Mesodermal cell (in vitro differentiated cells): ENCODE measurements at regions not wholly inside any gene's neighbourhood (a gene's known extent, or its start where the extent isn't known, plus 50 kb on each side); places are given as distances from the start of the nearest gene placed in this dataset.
"Not testable (repeated sequence)": the region's sequence is repeated elsewhere in the genome, so short reads cannot be mapped to it uniquely, and the experiment has no call there.

Source experiments
- H3K27ac ChIP-seq: 2 replicates; pipeline ENCODE4 v1.7.0; 2013; ENCODE audit warnings: mild to moderate bottlenecking, low read depth, low read length, moderate library complexity; ENCODE audit not compliant: severe bottlenecking
- H3K36me3 ChIP-seq: 2 replicates; pipeline ENCODE4 v1.7.1; 2013; ENCODE audit warnings: mild to moderate bottlenecking, low read length, moderate library complexity; ENCODE audit not compliant: control insufficient read depth, insufficient read depth
- H3K4me1 ChIP-seq: one replicate; pipeline ENCODE4 v1.7.1; 2013; ENCODE audit warnings: mild to moderate bottlenecking, low read length; ENCODE audit not compliant: insufficient read depth, control insufficient read depth, poor library complexity, severe bottlenecking
- H3K4me3 ChIP-seq: 2 replicates; pipeline ENCODE4 v1.7.0; 2013; ENCODE audit warnings: low read length, control low read depth, mild to moderate bottlenecking; ENCODE audit not compliant: insufficient read depth, poor library complexity, severe bottlenecking; ENCODE audit errors: extremely low read depth
- H3K9me3 ChIP-seq: 2 replicates; pipeline ENCODE4 v1.7.1; 2013; ENCODE audit warnings: mild to moderate bottlenecking, low read length, moderate library complexity; ENCODE audit not compliant: control insufficient read depth
- WGBS, 2 experiments: methylation state at CpG; one replicate each; pipeline ENCODE4 v1.1.5; 2013; ENCODE audit warnings: missing lambda C conversion rate in 2 of 2; ENCODE audit not compliant: insufficient coverage in 2 of 2; 5-methylcytosine and 5-hydroxymethylcytosine counted together

DNA sequence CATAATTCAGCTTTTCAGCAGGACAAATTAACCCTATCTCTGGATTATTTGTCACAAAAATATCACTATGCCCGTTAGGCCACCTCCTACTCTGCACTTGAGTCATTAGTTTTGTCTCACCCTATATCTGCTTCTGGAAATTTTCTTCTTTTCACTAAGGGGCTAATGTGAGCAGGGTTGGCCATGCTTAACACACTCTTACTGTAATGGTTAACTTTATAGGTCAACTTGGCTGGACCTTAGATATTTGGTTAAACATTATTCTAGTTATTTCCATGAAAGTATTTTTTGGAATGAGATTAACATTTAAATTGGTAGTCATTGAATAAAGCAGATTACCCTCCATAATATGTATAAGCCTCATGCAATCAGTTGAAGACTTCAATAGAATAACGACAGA, 394.6 kb upstream of the PTCHD4 start:
- Histone ChIP-seq H3K36me3 (no peaks in the 10 kb centered on the region), H3K4me1 (no peaks in the 10 kb centered on the region), H3K9me3 (no peaks in the 10 kb centered on the region), H3K4me3 (no peak overlapping the region), H3K27ac (no peak overlapping the region)
- 58 to 89% methylated on average over 1 to 2 of the region's 2 CpGs for WGBS, 2 experiments

DNA sequence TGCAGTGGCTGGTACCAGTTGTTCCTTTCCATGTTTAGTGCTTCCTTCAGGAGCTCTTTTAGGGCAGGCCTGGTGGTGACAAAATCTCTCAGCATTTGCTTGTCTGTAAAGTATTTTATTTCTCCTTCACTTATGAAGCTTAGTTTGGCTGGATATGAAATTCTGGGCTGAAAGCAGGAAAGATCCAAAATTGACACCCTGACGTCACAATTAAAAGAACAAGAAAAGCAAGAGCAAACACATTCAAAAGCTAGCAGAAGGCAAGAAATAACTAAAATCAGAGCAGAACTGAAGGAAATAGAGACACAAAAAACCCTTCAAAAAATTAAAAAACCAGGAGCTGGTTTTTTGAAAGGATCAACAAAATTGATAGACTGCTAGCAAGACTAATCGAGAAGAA, 382.4 kb upstream of the PTCHD4 start:
- not testable (repeated sequence) for H3K4me3 ChIP-seq, H3K27ac ChIP-seq, H3K9me3 ChIP-seq, H3K4me1 ChIP-seq, H3K36me3 ChIP-seq
- no CpG with 5 or more reads among the region's 2 CpGs for WGBS, 2 experiments

DNA sequence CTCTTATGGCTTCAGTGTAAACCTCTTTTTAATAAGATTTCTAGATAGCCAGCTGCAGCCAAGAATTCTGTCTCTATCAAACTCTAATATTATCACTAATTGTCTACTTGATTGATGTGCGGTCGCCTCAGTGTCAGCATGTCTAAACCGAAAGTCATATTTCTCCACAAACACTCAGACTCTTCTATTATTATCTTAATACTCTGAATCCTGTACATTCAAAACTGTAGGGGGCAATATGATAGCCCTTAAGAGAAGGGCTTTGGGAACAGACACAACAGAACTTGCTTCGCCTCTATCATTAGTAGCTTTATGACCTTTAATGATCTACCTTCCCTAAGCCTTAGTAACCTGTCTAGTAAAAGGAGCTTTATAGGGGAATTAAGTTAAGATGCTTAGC, 379.7 kb upstream of the PTCHD4 start:
- Histone ChIP-seq H3K36me3 (no peaks in the 10 kb centered on the region), H3K9me3 (no peaks in the 10 kb centered on the region), H3K27ac (no peak overlapping the region), H3K4me3 (no peak overlapping the region), H3K4me1 (no peaks in the 10 kb centered on the region)
- 92 to 100% methylated on average over 2 to 3 of the region's 4 CpGs for WGBS, 2 experiments

DNA sequence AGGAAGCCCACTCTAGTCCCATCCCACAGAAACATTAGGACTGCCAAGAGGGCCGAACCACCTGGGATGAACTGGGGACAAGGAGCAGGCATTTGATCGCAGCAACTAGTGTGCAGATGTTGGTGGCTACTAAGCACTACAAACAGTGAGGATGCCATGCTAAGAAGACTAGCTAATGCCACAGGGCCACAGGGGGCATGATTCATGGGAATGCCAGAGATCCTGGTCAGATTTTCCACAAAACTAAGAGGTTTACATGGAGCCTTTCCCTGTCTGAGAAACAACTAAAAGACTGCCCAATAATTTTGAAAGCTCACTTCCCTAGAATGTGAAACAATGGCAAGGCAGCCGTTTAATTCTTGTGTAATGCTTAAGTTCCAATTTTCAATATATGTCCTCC, 375.9 kb upstream of the PTCHD4 start:
- Histone ChIP-seq H3K9me3 (no peaks in the 10 kb centered on the region), H3K4me3 (no peak overlapping the region), H3K36me3 (no peaks in the 10 kb centered on the region), H3K4me1 (no peaks in the 10 kb centered on the region), H3K27ac (no peak overlapping the region)
- 94% methylated on average over 2 of the region's 3 CpGs; no CpG with 5 or more reads in 1 of the 2 experiments for WGBS, 2 experiments

DNA sequence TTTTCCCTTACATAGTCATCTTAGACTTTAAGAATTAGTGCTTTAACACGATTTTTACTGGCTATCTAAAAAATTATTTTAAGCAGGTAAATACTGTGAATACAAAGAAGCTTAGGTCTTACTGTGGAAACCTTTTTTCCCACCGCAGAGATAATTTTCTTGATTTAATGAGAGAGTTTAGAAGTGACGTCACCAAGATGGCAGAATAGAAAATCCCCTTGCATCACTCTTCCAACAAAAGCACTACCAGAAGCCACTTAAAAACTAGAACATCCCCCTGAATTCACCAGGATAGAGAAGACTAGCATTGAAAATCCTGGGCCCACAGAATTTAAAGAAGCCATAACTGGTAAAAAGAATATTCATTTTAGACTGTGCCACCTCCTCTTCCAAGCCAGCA, 375.4 kb upstream of the PTCHD4 start:
- no peaks in the 10 kb centered on the region for H3K36me3 ChIP-seq
- no peaks in the 10 kb centered on the region for H3K4me1 ChIP-seq
- H3K4me3 ChIP-seq, result no peak overlapping the region
- no peaks in the 10 kb centered on the region for H3K9me3 ChIP-seq
- no CpG with 5 or more reads among the region's 3 CpGs for WGBS, 2 experiments
- H3K27ac ChIP-seq, result no peak overlapping the region

DNA sequence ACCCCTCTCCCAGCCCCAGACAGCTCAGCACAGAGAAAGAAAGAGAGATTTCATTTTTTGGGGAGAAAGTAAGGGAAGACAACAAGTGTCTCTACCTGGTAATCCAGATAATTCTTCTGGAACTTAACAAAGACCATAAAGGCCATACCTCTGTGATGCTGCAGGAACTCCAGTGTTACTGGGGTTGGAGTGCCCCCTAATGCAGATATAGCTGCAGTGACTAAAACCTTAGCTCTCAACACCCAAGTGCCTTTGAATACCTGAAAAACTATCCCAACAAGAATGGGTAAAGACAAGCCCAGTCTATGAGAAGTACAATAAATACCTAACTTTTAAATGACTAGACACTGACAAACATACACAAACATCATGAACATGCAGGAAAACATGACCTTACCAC, 365.3 kb upstream of the PTCHD4 start:
- no peaks in the 10 kb centered on the region for H3K36me3 ChIP-seq
- H3K27ac ChIP-seq, result no peak overlapping the region
- H3K4me3 ChIP-seq, result no peak overlapping the region
- no peaks in the 10 kb centered on the region for H3K4me1 ChIP-seq
- no peaks in the 10 kb centered on the region for H3K9me3 ChIP-seq

DNA sequence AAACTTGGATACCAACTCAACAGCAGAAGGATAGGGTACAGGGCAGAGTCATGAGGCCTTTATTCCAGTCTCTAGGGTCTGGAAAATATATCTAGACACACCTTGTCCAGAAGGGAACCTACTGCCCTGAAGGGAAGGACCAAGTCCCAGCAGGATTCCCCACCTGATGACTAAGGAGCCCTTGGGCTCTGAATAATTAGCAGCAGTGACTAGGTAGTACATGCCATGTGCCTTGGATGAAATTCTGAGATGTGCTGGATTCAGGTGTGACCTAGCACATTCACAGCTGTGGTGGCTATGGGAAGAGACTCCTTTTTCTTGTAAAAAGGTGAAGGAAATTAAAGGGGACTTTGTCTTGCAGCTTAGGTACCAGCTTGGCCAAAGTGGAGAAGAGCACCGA, 364.3 kb upstream of the PTCHD4 start:
- H3K4me3 ChIP-seq, result no peak overlapping the region
- WGBS, 2 experiments, result 93% methylated on average over 1 of the region's 1 CpG; no CpG with 5 or more reads in 1 of the 2 experiments
- H3K9me3 ChIP-seq, result no peaks in the 10 kb centered on the region
- no peaks in the 10 kb centered on the region for H3K36me3 ChIP-seq
- no peaks in the 10 kb centered on the region for H3K4me1 ChIP-seq
- H3K27ac ChIP-seq, result no peak overlapping the region

DNA sequence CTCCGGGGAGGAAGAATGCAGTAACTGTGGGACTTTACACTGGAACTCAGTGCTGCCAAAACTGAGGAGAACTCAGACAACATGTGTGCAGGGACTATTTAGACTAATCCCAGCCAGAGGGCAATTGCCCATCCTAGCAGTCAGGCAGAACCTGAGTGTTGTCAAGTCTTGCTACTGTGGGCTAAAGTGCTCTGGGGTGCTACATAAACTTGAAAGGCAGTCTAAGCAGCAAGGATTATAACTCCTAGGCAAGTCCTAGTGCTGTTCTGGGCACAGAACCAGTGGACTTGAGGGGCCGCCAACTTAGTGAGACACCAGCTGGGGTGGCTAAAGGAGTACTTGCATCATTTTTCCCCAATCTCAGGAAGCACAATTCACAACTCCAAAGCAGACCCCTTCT, 363.8 kb upstream of the PTCHD4 start:
- no peak overlapping the region for H3K4me3 ChIP-seq
- WGBS, 2 experiments, result 88 to 90% methylated on average over 1 to 2 of the region's 2 CpGs
- H3K27ac ChIP-seq, result no peak overlapping the region
- no peaks in the 10 kb centered on the region for H3K4me1 ChIP-seq
- no peaks in the 10 kb centered on the region for H3K9me3 ChIP-seq
- H3K36me3 ChIP-seq, result no peaks in the 10 kb centered on the region

DNA sequence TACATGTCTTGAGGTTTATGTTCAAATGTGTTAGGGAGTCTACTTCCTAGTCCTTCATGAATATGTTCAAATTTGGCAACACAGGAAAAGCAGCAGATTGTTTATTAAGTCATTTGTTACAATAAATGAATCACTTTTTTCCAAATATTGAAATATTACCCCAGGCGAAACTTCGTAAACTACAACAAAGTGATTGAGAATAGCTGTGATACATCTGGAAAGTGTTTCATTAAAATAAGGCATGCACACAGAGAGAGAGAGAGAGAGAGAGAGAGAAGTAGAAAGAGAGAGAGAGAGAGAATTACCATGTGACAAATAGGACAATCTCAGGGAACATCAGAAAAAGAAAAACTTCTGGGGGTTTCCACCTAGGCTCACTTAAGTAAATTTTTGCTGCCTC, 363.1 kb upstream of the PTCHD4 start:
- Histone ChIP-seq H3K4me1 (no peaks in the 10 kb centered on the region), H3K4me3 (no peak overlapping the region)
- WGBS, 2 experiments, result 100% methylated on average over 1 of the region's 2 CpGs; no CpG with 5 or more reads in 1 of the 2 experiments

DNA sequence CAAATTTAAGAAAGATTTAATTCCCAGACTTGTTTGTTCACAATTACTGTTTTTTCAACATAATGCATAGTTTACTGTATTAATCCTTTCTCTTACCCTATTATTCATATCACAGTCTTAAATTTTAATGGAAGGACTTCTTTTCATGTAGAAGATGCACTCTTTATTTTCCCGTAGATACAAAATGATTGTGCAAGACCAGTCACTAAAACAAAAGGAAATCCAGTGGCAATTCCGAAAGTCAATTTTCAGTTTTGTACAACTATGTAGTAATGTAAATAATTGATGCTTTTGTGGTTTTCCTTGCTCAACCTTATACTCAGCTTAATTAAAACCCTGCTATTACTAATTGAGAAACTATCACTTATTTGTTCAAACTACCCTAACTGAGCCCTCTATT, 361.5 kb upstream of the PTCHD4 start:
- H3K4me3 ChIP-seq, result no peak overlapping the region
- no peak overlapping the region for H3K27ac ChIP-seq
- no peaks in the 10 kb centered on the region for H3K9me3 ChIP-seq
- H3K4me1 ChIP-seq, result no peaks in the 10 kb centered on the region
- H3K36me3 ChIP-seq, result no peaks in the 10 kb centered on the region
- 100% methylated on average over 1 of the region's 2 CpGs; no CpG with 5 or more reads in 1 of the 2 experiments for whole genome bisulfite sequencing, 2 experiments

More for the DNA sequence above, 363.1 kb upstream of the PTCHD4 start:
- Histone ChIP-seq H3K27ac (no peak overlapping the region), H3K36me3 (no peaks in the 10 kb centered on the region), H3K9me3 (no peaks in the 10 kb centered on the region)

DNA sequence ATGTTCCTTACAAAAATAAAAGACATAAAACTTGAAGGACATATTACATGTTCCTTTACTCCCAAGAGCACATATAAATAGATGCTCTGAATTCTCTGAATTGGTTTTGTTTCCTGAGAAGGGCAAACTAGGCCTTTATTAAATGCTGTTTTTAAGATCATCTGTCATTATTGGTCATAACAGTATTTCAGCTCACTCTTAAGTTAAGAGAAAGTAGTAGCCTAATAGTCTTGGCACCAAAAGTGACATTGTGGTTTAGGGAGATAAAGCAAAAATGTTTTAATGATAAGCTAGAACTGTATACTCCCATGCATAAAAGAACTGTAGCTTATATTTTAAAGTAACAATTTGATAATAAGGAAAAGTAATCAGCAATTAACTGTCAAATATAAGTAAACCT, 361.1 kb upstream of the PTCHD4 start:
- Histone ChIP-seq H3K36me3 (no peaks in the 10 kb centered on the region), H3K4me1 (no peaks in the 10 kb centered on the region), H3K27ac (no peak overlapping the region), H3K4me3 (no peak overlapping the region), H3K9me3 (no peaks in the 10 kb centered on the region)

DNA sequence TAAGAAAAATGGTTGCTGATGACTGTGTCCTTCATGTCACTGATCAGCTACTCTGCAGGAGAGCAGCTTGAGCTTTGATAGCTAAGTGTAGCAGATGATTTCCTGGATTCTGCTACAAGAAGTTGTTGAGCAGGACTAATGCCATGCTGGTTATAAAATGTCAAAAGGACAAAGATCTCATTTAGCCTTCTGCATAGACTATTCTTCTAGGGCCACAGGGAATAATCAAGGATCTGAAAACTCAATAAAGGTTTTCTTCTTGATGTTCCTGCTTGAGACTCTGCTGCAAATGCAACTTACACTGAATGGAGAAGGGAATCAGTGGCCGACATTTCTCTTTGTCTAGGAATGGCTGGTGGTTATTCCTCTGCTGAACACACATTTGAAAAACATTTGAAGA, 360.3 kb upstream of the PTCHD4 start:
- no CpG with 5 or more reads among the region's 1 CpG for WGBS, 2 experiments
- Histone ChIP-seq H3K9me3 (no peaks in the 10 kb centered on the region), H3K4me1 (no peaks in the 10 kb centered on the region), H3K27ac (no peak overlapping the region), H3K36me3 (no peaks in the 10 kb centered on the region), H3K4me3 (no peak overlapping the region)
